GM12878 (cell line): ENCODE measurements at regions not wholly inside any gene's neighbourhood (a gene's known extent, or its start where the extent isn't known, plus 50 kb on each side); places are given as distances from the start of the nearest gene placed in this dataset.

Experiments used
- CBFB ChIP-seq: IDR thresholded peaks from 2 replicates; pipeline ENCODE4 v1.6.1; 2016; ENCODE audit warnings: antibody characterized with exemption, low read depth
- CTCF ChIP-seq, 3 experiments: IDR thresholded peaks in 2 of 3; conservative IDR thresholded peaks in 1 of 3; 2 replicates each; pipeline ENCODE4 v1.5.1; 2011; ENCODE audit warnings: low read depth in 3 of 3, low read length in 3 of 3, mild to moderate bottlenecking in 3 of 3, control low read depth in 2 of 3, moderate library complexity in 2 of 3, inconsistent platforms in 1 of 3, mixed read lengths in 1 of 3; ENCODE audit not compliant: control insufficient read depth in 2 of 3, insufficient read depth in 1 of 3; ENCODE audit errors: extremely low read depth in 1 of 3
- FOXM1 ChIP-seq: IDR thresholded peaks from 2 replicates; pipeline ENCODE4 v1.6.1; 2012; ENCODE audit warnings: low read depth, mild to moderate bottlenecking, inconsistent platforms, low read length, moderate library complexity
- HDAC6 ChIP-seq: fragments of 200-600 bp; sonication (generic); IDR thresholded peaks from one replicate; pipeline ENCODE4 v1.8.0; 2017; ENCODE audit warnings: antibody characterized with exemption; ENCODE audit not compliant: unreplicated experiment
- PML ChIP-seq: IDR thresholded peaks from 2 replicates; pipeline ENCODE4 v1.6.1; 2012; ENCODE audit warnings: low read length, inconsistent platforms
- POLR2A ChIP-seq: IDR thresholded peaks from 2 replicates; pipeline ENCODE4 v1.6.1; 2011; ENCODE audit warnings: low read depth, mild to moderate bottlenecking, low read length
- YY1 ChIP-seq: IDR thresholded peaks from 2 replicates; pipeline ENCODE4 v1.6.1; 2011; ENCODE audit warnings: low read depth, mild to moderate bottlenecking, low read length
- TF ChIP-seq, protein P1 (sequence below): fragments of 450-650 bp; IDR thresholded peaks from 2 replicates; pipeline ENCODE4 v1.6.1; 2017; ENCODE audit warnings: antibody characterized with exemption, mild to moderate bottlenecking, moderate library complexity

GRCh38 chrX:42715701-42716262 lies 62.2 kb downstream of the PPP1R2C start (continued):
- TF ChIP-seq CTCF (IDR thresholded peaks at IDR 0.05 in 2 of 3, conservative IDR thresholded peaks at IDR 0.05 in 1 of 3; ENCODE audit: control insufficient read depth in 2 of 3, extremely low read depth in 1 of 3, insufficient read depth in 1 of 3, low read depth in 3 of 3, low read length in 3 of 3) (no peak), HDAC6 (no peak), FOXM1 (no peak), PML (no peak), YY1 (no peak), CBFB (no peak), POLR2A (no peak)
- TF ChIP-seq, protein P1, sequence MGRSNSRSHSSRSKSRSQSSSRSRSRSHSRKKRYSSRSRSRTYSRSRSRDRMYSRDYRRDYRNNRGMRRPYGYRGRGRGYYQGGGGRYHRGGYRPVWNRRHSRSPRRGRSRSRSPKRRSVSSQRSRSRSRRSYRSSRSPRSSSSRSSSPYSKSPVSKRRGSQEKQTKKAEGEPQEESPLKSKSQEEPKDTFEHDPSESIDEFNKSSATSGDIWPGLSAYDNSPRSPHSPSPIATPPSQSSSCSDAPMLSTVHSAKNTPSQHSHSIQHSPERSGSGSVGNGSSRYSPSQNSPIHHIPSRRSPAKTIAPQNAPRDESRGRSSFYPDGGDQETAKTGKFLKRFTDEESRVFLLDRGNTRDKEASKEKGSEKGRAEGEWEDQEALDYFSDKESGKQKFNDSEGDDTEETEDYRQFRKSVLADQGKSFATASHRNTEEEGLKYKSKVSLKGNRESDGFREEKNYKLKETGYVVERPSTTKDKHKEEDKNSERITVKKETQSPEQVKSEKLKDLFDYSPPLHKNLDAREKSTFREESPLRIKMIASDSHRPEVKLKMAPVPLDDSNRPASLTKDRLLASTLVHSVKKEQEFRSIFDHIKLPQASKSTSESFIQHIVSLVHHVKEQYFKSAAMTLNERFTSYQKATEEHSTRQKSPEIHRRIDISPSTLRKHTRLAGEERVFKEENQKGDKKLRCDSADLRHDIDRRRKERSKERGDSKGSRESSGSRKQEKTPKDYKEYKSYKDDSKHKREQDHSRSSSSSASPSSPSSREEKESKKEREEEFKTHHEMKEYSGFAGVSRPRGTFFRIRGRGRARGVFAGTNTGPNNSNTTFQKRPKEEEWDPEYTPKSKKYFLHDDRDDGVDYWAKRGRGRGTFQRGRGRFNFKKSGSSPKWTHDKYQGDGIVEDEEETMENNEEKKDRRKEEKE: no peak
